LNCaP clone FGC (cell line): ENCODE measurements at regions not wholly inside any gene's neighbourhood (a gene's known extent, or its start where the extent isn't known, plus 50 kb on each side); places are given as distances from the start of the nearest gene placed in this dataset.

Experiments used
- DNase-seq: peaks from one replicate; pipeline ENCODE4 v3.0.0-alpha.2; 2011; ENCODE audit warnings: low read depth
- H3K4me3 ChIP-seq: 2 replicates; pipeline ENCODE4 v1.5.1; 2011; ENCODE audit warnings: mild to moderate bottlenecking, low read depth, low read length, control low read depth
- TF ChIP-seq, protein P1 (sequence below): IDR thresholded peaks from 2 replicates; pipeline ENCODE4 v1.5.1; 2012; ENCODE audit warnings: mild to moderate bottlenecking; ENCODE audit not compliant: control insufficient read depth, insufficient read depth; ENCODE audit errors: extremely low read depth

DNA sequence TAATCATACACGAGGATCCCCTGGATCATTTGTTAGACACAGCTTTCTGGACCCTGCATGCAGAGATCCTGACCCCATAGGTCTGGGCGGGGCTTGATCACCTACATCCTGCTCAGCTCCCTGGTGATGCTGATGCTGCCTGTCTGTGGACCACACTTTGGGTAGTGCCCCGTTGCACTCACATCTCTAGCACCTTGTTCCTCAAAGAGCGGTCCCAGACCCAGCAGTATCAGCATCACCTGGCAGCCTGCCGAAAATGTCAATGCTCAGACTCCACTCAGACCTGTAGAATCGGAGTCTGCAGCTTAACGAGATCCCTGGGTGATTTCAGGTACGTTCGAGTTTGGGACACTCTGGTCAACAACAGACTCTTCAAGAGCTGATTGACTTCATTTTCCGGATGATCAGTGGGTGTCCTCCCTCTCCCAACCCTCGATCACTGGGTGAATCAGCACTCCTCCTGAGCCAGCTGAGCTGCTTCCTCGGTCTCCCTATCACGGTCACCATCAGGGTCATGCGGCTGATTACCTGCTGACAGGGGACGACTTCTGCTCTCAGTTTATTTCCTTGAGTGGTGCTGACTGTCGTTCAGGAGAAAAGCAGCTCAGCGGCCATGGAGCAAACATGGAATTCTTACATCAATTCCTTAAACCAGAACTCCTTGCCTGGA is 150.6 kb upstream of the RAB12 start:
- no peak for DNase-seq
- no peak overlapping the region for H3K4me3 ChIP-seq
- TF ChIP-seq, protein P1, sequence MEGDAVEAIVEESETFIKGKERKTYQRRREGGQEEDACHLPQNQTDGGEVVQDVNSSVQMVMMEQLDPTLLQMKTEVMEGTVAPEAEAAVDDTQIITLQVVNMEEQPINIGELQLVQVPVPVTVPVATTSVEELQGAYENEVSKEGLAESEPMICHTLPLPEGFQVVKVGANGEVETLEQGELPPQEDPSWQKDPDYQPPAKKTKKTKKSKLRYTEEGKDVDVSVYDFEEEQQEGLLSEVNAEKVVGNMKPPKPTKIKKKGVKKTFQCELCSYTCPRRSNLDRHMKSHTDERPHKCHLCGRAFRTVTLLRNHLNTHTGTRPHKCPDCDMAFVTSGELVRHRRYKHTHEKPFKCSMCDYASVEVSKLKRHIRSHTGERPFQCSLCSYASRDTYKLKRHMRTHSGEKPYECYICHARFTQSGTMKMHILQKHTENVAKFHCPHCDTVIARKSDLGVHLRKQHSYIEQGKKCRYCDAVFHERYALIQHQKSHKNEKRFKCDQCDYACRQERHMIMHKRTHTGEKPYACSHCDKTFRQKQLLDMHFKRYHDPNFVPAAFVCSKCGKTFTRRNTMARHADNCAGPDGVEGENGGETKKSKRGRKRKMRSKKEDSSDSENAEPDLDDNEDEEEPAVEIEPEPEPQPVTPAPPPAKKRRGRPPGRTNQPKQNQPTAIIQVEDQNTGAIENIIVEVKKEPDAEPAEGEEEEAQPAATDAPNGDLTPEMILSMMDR, result no peak

DNA sequence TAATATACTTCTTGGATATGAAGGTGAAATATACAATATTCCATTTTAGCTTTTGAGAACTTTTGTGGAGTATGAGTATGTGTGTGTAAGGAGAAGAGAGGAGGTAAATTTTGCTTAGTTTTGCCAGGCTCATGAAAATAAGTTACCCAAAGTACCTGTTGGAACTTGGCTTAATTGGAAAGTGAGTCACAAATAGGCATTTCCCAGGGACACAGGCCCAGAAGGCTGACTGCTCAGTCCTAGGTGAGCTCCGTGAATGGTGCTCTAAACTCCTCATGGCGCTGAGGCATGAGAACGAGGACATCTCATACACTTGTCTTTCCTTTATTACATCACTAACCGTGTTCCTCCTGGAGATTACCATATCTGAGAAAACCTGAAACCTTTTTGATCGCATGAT is 148.5 kb upstream of the RAB12 start:
- DNase-seq, result no peak
- no peak overlapping the region for H3K4me3 ChIP-seq
- TF ChIP-seq, protein P1, result no peak

DNA sequence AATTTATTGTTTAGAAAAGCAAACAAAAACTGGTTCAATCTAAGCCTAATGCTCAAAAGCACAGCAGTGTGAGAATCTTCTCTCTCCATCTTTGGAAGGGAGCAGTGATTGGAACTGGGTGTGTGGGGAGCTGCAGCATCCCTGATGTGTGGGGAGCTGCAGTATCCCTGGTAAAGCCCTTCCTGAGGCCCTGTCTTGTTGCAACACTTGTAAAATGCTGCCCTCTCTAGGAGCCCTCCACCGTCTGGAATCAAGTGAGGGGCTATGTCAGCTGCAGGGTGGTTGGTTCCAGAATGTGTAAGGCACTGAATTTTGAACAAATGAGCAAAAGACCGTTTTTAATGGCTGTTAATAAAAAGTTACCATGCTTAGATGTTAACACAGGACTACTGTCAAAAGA is 147.7 kb upstream of the RAB12 start:
- H3K4me3 ChIP-seq, result no peak overlapping the region
- TF ChIP-seq, protein P1, result no peak

DNA sequence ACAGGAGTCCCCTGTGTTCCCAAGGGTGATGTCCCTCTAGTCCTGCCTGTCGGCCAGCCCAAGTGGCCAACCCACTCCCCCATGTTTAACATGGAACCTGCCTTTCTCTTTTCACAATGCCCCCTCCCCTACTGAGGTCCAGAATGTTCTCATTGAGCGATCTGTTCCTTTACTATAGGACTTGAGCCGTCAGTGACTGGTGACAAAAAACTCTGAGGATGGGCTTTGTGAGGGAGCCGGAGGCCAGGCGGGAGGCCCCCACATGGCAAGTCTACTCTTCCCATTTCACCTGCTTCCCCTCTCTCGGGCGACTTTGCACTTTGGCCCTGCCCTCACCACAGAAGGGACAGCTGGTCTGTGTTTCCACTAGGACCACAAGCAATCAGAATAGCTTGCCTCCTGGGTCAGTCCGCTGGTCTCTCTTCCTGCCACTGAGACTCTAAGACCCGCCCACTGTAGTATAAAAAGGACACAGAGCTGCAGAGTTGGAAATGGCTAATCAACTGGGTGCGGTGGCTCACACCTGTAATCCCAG is 146.5 kb upstream of the RAB12 start:
- no peak for DNase-seq
- H3K4me3 ChIP-seq, result no peak overlapping the region
- TF ChIP-seq, protein P1, result no peak

More for the DNA sequence above, 147.7 kb upstream of the RAB12 start:
- no peak for DNase-seq

DNA sequence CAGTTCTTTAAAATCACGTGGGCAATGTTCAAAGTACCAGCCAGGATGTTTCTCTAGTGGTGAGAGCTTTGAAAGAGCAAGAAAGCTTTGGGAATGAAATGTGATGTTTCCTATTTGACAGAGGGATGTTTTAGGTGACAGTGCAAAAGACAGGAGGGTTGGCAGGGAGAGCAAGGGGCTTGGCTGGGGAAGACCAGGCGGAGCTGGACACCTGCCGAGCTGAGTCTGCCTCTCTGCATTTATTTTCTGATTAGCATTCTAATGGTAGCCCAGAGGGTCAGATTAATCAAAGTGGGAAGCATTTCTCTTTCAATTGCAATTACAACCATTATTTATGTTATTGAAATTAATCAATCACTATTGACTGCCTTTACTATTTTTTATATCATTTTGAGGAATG is 145.4 kb upstream of the RAB12 start:
- no peak for DNase-seq
- H3K4me3 ChIP-seq, result no peak overlapping the region
- TF ChIP-seq, protein P1, result no peak

DNA sequence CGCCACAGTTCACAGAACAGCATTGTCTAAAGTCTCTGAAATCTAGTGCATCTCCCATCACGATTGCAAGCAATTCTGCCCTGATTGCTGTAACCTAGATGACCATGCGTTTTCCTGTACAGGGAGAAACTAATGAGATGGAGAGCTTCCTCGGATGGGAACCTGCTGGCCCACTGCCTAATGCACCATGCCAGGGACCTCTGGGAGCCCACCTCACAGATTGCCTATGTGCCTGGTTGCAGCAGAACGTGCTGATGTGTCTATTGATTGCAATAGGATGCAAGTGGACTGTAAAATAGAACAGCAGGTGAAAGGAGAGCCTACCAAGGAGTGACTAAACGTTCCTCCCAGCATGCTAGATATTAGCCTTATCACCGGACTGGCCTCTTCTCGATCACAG is 141.0 kb upstream of the RAB12 start:
- H3K4me3 ChIP-seq, result no peak overlapping the region
- no peak for DNase-seq
- TF ChIP-seq, protein P1, result no peak

DNA sequence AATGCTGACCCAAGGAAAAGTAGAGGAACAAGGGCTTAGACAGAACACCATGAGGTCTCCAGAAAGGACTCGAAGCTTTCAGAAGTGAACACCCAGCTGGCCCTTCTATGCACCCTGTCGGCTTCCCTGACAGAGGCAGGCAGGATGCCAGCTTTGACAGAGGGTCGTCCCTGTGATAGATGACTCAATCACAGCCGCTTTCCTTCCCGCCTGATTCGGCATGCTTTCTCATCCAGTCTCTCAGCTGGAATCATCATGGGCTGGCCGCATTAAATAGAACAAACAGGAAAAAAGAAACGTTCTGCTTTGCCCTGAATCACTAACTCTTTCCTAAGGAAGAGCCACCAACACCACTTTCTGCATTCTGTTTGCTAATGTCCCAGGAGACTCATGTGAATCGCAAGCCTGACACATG is 140.3 kb upstream of the RAB12 start:
- H3K4me3 ChIP-seq, result no peak overlapping the region
- TF ChIP-seq, protein P1, result no peak
- DNase-seq, result no peak
